PFSK-1 (cell line): ENCODE measurements at regions not wholly inside any gene's neighbourhood (a gene's known extent, or its start where the extent isn't known, plus 50 kb on each side); places are given as distances from the start of the nearest gene placed in this dataset.

Source experiments
- POLR2AphosphoS5 ChIP-seq: IDR thresholded peaks from 2 replicates; pipeline ENCODE4 v1.6.1; 2012; ENCODE audit warnings: low read depth, mild to moderate bottlenecking, control low read depth, low read length, moderate library complexity
- REST ChIP-seq, 2 experiments: IDR thresholded peaks; 2 replicates each; pipeline versions ENCODE4 v1.6.1 to v1.8.0; 2011 to 2012; ENCODE audit warnings: low read depth in 2 of 2, low read length in 2 of 2, control low read depth in 1 of 2, inconsistent platforms in 1 of 2, mild to moderate bottlenecking in 1 of 2, moderate library complexity in 1 of 2; ENCODE audit not compliant: insufficient read depth in 1 of 2
- SIN3A ChIP-seq: IDR thresholded peaks from 2 replicates; pipeline ENCODE4 v1.6.1; 2012; ENCODE audit warnings: mild to moderate bottlenecking, low read length, moderate library complexity, borderline replicate concordance; ENCODE audit not compliant: insufficient read depth
- TAF1 ChIP-seq: IDR thresholded peaks from 2 replicates; pipeline ENCODE4 v1.6.1; 2012; ENCODE audit warnings: low read length, control low read depth, borderline replicate concordance; ENCODE audit not compliant: insufficient read depth

- TF ChIP-seq SIN3A (no peak), POLR2AphosphoS5 (no peak), TAF1 (no peak), REST (IDR thresholded peaks at IDR 0.05; ENCODE audit: insufficient read depth in 1 of 2, low read depth in 2 of 2, low read length in 2 of 2) (no peak)
Observed at GRCh38 chr10:1966712-1967376, 229.5 kb upstream of the ADARB2 start.
